HG02840 (cell line): ENCODE measurements at regions not wholly inside any gene's neighbourhood (a gene's known extent, or its start where the extent isn't known, plus 50 kb on each side); places are given as distances from the start of the nearest gene placed in this dataset.

Source experiments
- ATAC-seq: cut with Tn5 transposase; IDR thresholded peaks from one replicate; pipeline ENCODE4 v1.9.1; 2021; ENCODE audit warnings: mild to moderate bottlenecking, moderate library complexity, moderate number of reproducible peaks; ENCODE audit not compliant: unreplicated experiment, low FRiP score

DNA sequence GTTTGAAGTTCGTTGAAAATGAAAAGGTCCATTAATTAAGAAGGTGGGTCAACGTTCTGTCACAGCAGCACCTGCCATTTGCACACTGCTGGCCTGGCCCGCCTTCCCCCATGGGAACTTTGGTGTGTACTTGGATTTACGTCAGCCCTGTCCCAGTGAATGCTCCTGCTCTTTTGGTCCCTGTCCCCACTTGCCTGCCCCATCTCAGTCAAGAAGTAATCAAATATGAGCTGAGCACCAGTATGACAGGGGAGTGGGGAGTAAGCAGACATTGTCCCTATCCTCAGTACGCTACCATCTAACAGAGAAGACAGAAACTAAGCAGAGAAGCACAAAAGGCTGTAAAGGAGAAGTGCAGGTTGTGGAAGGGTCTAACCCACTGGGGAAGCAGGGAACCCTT is 65.1 kb downstream of the SLC4A3 start:
- no peak for ATAC-seq

GRCh38 chr2:219695145-219695709 is 67.8 kb downstream of the SLC4A3 start:
- no peak for ATAC-seq

DNA sequence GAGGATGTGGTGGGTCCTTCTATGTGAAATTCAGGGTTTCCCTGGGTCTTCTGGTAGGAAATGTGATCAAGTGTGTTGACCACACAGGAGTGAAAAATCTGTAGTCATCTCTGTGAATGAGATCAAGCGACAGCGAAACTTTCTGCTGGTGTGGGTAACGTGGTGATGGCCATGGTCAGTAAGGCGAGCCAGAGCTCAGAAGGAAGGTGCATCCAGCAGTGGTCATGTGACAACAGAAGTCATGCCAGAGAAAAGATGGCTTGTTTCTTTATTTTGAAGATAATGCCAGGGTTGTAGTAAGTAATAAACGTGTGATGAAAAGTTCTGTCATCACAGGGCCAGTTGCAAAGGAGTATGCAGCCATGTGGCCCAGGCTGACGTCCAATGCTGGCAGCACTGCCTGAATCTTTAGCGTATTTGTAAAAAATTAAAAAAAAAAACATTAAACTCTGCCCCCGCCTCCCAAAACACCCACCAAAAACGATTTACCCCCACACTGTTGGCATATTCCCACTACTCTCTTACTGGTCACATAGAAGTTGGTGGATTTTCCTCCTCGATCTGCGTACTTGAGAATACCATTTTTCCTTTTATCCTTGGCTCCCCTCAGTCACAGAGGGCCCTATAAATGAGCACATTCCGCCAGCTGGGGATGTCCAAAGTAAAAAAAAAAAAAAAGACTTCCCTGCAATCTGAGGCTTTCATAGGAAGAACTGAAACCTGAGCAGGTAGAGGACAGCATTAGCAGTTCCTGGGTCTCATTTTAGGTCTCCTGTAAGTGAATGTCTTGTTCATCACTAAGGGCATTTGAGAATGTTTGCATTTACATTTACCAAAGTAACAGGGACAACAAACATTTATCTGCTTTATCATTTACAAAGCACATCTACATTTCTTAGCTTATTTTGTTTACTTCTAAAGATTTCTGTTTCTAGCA is 70.6 kb downstream of the SLC4A3 start:
- ATAC-seq = no peak

GRCh38 chr2:219698748-219699439 is 71.5 kb downstream of the SLC4A3 start:
- no peak for ATAC-seq

- ATAC-seq = no peak
Observed at GRCh38 chr2:219699440-219699821, 72.0 kb downstream of the SLC4A3 start.

DNA sequence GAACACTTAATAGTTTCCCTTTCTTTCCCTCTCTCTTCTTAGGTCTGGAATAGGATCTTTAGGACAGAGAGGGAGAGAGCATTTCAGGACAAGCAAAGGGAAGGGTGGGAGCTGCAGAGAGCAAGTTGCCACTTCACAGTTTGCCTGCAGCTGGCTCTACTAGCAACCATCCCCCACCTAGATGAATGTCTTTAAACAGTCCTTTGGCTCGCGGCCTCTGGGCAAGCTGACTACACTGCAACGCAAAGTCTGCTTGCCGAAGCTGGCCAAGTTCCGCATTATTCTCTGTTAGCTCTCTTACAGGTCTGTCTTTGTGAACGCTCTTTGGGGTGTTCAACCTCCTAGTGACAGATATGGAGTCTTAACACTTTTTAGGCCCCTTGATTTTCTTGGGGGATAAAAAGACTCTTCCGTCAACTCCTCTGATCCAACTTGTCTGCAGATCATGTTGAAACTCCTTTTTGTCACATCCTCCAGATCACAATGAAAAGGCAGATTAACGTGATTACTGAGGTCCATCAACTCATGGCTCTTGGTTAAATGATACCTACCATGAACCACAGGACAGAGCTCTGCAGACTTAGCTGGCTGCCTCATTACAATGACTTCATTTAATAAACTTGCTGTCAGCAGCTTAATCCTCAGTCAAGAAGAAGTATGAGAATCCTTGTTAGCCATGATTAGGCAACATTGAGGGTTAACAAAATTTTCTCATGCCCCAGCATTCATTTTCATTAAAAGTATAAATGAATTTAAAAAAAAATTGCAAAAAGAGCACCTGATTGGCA is 74.6 kb downstream of the SLC4A3 start:
- ATAC-seq = no peak

DNA sequence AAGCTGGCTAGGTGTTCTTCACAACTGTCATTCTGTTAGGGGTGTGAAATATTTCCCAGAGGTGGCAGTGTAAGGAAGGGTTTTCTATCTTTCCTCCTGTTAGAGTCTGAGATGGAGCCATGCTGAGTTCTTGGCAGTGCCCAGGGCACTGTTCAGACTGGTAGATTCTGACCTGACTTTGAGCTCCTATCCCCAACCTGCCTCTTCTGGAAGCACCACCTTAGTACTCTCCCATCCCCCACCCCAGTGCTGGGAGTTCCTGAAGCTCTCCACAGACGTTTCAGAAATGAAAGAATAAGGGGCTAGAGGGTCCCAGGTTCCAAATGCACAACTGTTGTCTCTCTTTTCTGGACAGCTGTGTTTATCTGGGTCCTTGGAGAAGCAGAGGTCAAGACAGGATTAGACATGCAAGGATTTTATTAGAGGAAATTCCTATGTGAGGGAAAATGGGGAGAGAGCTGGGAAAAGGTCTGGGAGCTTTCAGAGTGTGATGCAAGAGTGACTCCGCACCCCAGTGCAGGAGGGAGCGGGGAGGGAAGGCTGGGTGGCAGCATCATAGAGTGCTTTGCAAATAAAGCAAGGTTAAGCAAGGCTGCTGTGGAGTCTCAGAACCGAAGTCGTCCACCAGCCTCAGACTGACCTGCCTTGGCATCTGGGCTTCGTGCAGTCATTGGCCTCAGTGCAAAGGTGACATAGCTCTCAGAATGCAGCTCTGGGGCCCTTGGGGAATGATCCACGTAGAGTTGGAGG is 75.5 kb downstream of the SLC4A3 start:
- ATAC-seq = no peak

GRCh38 chr2:219704878-219705277 is 77.4 kb downstream of the SLC4A3 start:
- ATAC-seq = no peak

DNA sequence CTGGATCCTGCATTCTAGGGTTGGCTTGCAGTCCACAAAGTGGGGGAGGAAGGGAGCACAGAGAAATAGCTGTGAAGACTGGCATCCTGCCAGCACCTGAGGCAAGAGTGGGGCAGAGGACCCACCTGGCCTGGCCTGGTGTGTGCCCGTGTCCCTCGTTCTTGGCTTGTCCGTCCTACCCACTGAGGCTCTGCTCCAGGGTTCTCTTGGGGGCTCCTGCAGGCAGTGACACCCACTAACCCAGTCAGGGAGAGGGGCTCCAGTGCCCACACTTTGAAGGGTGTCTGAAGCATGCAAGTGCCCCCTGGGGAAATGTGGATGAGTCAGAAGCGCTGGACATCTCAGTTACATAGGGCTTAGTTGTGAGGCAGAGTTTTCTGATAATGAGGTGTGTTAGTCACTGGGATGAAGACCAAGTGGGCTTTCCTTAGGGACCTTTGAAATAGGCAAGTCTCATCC is 79.4 kb downstream of the SLC4A3 start:
- no peak for ATAC-seq

DNA sequence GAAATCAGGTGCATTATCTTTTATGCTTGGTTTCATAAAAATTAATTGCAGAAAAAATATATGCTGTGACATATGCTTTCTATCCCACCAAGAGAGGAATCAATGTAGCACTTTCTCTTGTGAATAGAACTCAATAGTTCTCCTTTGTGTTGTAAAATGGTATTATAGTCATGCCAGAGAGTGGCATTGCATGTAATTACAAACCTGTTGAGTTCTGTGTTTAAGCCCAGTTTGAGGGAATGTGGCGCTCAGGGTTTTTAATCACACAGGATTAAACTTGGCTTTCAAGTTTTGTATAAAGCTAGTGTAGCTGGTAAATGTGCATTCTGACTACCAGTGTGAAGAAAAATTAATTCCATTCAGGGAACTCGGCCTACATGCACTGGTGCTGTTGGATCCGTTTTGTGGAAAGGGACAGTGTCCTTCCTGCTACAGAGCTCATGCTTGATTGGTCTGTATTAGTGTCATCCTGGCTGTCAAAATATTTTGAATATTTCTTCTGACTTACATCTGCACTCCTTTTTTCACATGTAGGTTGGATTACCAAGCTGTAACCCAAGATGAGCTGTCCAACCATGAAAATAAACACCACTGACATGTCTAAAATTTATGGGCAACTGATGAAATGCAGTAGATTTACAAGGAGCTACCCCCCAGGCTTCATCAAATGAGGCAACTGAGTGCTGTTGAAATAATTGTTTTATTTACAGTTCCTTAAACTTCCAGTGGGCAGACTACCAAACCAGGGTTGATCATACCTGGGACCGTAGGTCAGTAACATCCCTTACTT is 80.3 kb downstream of the SLC4A3 start:
- no peak for ATAC-seq

DNA sequence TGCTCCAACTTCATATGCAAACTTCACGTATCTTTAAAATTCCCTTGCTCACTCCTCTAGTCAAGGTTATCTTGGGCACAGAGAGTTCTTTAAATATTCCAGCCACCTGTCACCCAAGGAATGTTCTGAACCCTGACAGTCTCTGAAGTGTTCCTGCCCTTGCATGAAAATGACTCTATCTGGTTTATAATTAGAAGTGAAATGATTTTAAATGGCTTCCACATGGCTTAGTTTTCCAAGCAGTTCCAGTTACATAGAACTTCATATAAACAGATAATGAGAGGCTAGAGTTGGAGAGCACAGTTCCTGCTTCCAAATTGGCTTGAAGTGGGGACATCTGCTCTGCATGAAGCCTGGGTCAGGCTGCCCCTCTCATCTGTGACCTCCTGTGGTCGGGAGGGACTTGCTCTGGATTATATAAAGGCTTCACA is 81.9 kb downstream of the SLC4A3 start:
- ATAC-seq = no peak

- no peak for ATAC-seq
Observed at GRCh38 chr2:219713110-219713509, 85.7 kb downstream of the SLC4A3 start.

DNA sequence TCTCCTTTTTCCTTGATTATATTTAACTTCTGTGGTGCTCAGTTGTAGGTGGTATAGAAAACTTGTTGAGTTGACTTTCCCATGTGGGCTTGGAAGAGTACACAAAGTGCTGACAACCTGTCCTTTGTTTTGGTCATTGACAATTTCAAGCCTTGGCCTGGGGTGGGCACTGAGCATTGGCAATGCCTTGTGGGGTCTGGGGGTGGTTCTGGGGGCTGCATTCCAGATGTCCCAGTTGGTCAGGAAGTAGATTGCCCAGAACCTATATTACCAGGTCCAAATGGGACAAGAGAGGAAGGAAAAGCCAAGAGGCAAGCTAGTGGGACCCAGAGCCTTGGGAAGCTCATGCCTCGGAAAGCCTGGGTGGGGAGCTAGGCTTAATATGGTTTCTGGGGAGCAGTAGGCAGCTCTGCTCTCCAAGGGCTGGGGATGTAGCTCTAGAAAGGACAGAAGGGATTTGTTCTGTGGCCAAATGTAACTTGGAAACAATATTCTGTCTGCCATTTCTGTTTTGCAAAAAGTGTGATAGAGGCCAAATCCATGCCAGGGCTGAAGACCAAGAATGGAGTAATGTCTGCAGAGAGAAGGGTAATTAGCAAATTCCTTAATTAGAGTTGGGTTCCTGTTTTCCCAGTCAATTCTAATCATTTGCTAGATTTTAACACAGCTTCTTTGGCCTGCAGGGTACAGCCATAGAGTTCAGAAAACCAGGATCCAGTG is 87.4 kb downstream of the SLC4A3 start:
- ATAC-seq = no peak

DNA sequence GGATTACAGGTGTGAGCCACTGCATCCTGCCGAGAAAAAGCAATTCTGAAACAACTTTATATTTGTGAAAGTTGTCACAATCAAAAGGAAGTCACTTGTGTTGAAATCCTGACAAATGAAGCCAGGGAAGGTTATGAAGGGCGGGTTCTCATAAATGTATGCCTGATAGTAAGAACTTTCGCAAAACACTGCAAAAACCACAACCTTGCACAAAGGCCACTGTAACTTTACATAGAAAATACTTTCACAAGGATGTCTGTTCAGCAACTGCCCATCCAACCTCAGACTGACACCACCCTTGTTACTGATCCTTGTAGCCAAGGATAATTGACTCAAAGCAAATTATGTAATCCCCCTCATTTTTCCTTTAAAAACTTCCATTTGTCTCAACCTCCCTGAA is 90.6 kb downstream of the SLC4A3 start:
- no peak for ATAC-seq

- ATAC-seq = no peak
Observed at GRCh38 chr2:219719521-219719920, 92.1 kb downstream of the SLC4A3 start.

GRCh38 chr2:219720956-219721355 is 93.5 kb downstream of the SLC4A3 start:
- ATAC-seq = no peak

GRCh38 chr2:219722276-219722879 is 94.9 kb downstream of the SLC4A3 start:
- no peak for ATAC-seq

DNA sequence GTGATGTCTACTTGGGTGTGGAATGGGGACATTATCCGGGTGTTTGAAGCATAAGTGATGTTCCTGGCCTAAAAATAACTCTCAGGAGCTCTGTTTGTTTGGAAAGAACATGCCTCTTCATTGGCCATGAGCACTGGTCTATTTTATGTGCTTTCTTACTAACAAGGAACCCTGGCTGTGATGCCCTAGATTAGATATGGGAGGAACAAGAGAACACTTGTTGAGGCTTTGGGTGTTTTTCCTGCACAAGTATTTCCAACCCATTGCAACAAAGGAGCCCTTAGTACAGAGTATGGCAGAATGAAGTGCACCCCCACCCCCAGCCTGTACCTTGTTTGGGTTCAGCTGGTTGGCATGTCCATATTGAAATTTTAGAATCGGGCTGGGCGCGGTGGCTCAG is 95.9 kb downstream of the SLC4A3 start:
- no peak for ATAC-seq
